Endothelial cell of umbilical vein (primary cell): ENCODE measurements at regions not wholly inside any gene's neighbourhood (a gene's known extent, or its start where the extent isn't known, plus 50 kb on each side); places are given as distances from the start of the nearest gene placed in this dataset.

ENCODE experiments used
- BruUV-seq: library from RNA; stranded (reverse); fragments of 400-500 nt; replicated peaks from 2 replicates; lab custom pipeline; 2021; lab: Mats Ljungman, UMichigan
- CTCF ChIA-PET: fragments of 300-600, 350-600 bp; sonication (Branson Sonifier 250); formaldehyde crosslinking; loops from one replicate; lab custom pipeline; 2021; ENCODE audit warnings: antibody characterized with exemption, inconsistent platforms; lab: Charles Lee
- POLR2A ChIA-PET: fragments of 300-600, 350-600 bp; sonication (Branson Sonifier 250); formaldehyde crosslinking; loops from one replicate; lab custom pipeline; 2021; ENCODE audit warnings: antibody characterized with exemption, inconsistent platforms; lab: Charles Lee
- DNase-seq: peaks from one replicate; pipeline ENCODE4 v3.0.0-alpha.2; 2011; ENCODE audit warnings: low read depth, low spot score
- FAIRE-seq: peaks from 2 replicates; lab custom pipeline; 2011; peaks lifted over from hg19 to GRCh38; lab: Jason Lieb, UNC
- H2AFZ ChIP-seq: 2 replicates; pipeline ENCODE4 v1.6.0; 2012; ENCODE audit warnings: low read depth, low read length, control low read depth, inconsistent platforms
- H3K27ac ChIP-seq: 2 replicates; pipeline ENCODE4 v1.5.1; 2011; ENCODE audit warnings: low read depth, mild to moderate bottlenecking, control low read depth, low read length, moderate library complexity; ENCODE audit not compliant: insufficient read depth
- H3K27me3 ChIP-seq, 2 experiments: 2 replicates each; pipeline versions ENCODE4 v1.6.0 to v1.6.1; 2011; ENCODE audit warnings: low read length in 2 of 2, mixed read lengths in 1 of 2; ENCODE audit not compliant: control insufficient read depth in 2 of 2, insufficient read depth in 2 of 2
- H3K36me3 ChIP-seq, 2 experiments: 2 replicates in 1 of 2; 3 replicates in 1 of 2; pipeline ENCODE4 v1.5.1; 2011; ENCODE audit warnings: low read length in 2 of 2, mild to moderate bottlenecking in 1 of 2, moderate library complexity in 1 of 2; ENCODE audit not compliant: control insufficient read depth in 2 of 2, insufficient read depth in 2 of 2; ENCODE audit errors: extremely low read depth in 1 of 2
- H3K4me1 ChIP-seq: 3 replicates; pipeline ENCODE4 v1.5.1; 2011; ENCODE audit warnings: mild to moderate bottlenecking, low read length; ENCODE audit not compliant: control insufficient read depth, insufficient read depth; ENCODE audit errors: extremely low read depth
- H3K4me2 ChIP-seq: 2 replicates; pipeline ENCODE4 v1.6.1; 2011; ENCODE audit warnings: low read length, control low read depth, mixed read lengths; ENCODE audit not compliant: insufficient read depth
- H3K4me3 ChIP-seq, 3 experiments: fragments of 200-600 bp in 1 of 3; sonication (generic), shearing (Covaris generic) in 1 of 3; replicated peaks in 1 of 3; 2 replicates each; pipeline ENCODE4 v1.5.1; 2011 to 2016; ENCODE audit warnings: control low read depth in 3 of 3, low read length in 3 of 3, mild to moderate bottlenecking in 2 of 3, inconsistent platforms in 1 of 3, low read depth in 1 of 3, moderate library complexity in 1 of 3; ENCODE audit not compliant: insufficient read depth in 1 of 3
- H3K79me2 ChIP-seq: 2 replicates; pipeline ENCODE4 v1.6.0; 2012; ENCODE audit warnings: low read length, inconsistent platforms; ENCODE audit not compliant: control insufficient read depth, insufficient read depth
- H3K9ac ChIP-seq: replicated peaks from 2 replicates; pipeline ENCODE3; 2011; ENCODE audit warnings: low read length, control low read depth; ENCODE audit not compliant: insufficient read depth; ENCODE audit errors: extremely low read depth
- H3K9me1 ChIP-seq: replicated peaks from 3 replicates; pipeline ENCODE4 v1.6.0; 2011; ENCODE audit warnings: mild to moderate bottlenecking, low read length; ENCODE audit not compliant: control insufficient read depth, insufficient read depth; ENCODE audit errors: extremely low read depth
- H3K9me3 ChIP-seq: replicated peaks from 2 replicates; pipeline ENCODE4 v1.5.1; 2012; ENCODE audit warnings: low read length, inconsistent platforms; ENCODE audit not compliant: control insufficient read depth, insufficient read depth
- H4K20me1 ChIP-seq: replicated peaks from 2 replicates; pipeline ENCODE3; 2011; ENCODE audit warnings: mild to moderate bottlenecking, low read length; ENCODE audit not compliant: control insufficient read depth, insufficient read depth; ENCODE audit errors: extremely low read depth
- CTCF ChIP-seq, 2 donors: IDR thresholded peaks; 1 replicate in 1 of 2; 2 replicates in 1 of 2; pipeline ENCODE4 v1.5.1; 2011; ENCODE audit warnings: low read length in 2 of 2, mild to moderate bottlenecking in 2 of 2, moderate library complexity in 2 of 2, control low read depth in 1 of 2, inconsistent platforms in 1 of 2, low read depth in 1 of 2; ENCODE audit not compliant: insufficient read depth in 1 of 2; ENCODE audit errors: extremely low read depth in 1 of 2
- EZH2 ChIP-seq: IDR thresholded peaks from 2 replicates; pipeline ENCODE4 v1.6.1; 2012; ENCODE audit warnings: borderline replicate concordance, low read depth, mild to moderate bottlenecking, moderate library complexity, low read length, inconsistent platforms; ENCODE audit not compliant: severe bottlenecking
- FOS ChIP-seq: IDR thresholded peaks from 2 replicates; pipeline ENCODE4 v1.6.1; 2011; ENCODE audit warnings: mild to moderate bottlenecking, low read length, moderate library complexity, borderline replicate concordance; ENCODE audit not compliant: insufficient read depth
- GATA2 ChIP-seq: IDR thresholded peaks from 2 replicates; pipeline ENCODE4 v1.7.0; 2011; ENCODE audit warnings: low read depth, mild to moderate bottlenecking, moderate library complexity, mixed read lengths, low read length; ENCODE audit not compliant: insufficient read length, insufficient read depth
- JUN ChIP-seq: IDR thresholded peaks from 2 replicates; pipeline ENCODE4 v1.6.1; 2011; ENCODE audit warnings: borderline replicate concordance, low read depth; ENCODE audit not compliant: insufficient read length, insufficient read depth
- MAX ChIP-seq: IDR thresholded peaks from 2 replicates; pipeline ENCODE4 v1.6.1; 2011; ENCODE audit not compliant: insufficient read depth, insufficient read length
- MYC ChIP-seq: IDR thresholded peaks from one replicate; pipeline ENCODE4 v1.6.1; 2011; ENCODE audit warnings: mild to moderate bottlenecking, low read depth, low read length
- POLR2A ChIP-seq: IDR thresholded peaks from 2 replicates; pipeline ENCODE4 v1.6.1; 2012; ENCODE audit warnings: low read depth, mild to moderate bottlenecking, control low read depth, low read length
- POLR2AphosphoS5 ChIP-seq: IDR thresholded peaks from 2 replicates; pipeline ENCODE4 v1.6.1; 2012; ENCODE audit warnings: low read depth, mild to moderate bottlenecking, control low read depth, low read length, moderate library complexity; ENCODE audit not compliant: insufficient read depth
- dilution Hi-C: fragments of 300-500 bp; cut with MboI; formaldehyde crosslinking; loops from one replicate; pipeline ENCODE4 v1.15.0; 2019; ENCODE audit warnings: low sequenced_read_pairs; ENCODE audit not compliant: extremely low pct_ligation_motif_present
- intact Hi-C: fragments of 100-400 bp; cut with micrococcal nuclease; formaldehyde crosslinking; loops from one replicate; pipeline ENCODE4 v1.10.0; 2022

- Histone ChIP-seq H3K36me3 (no peaks in the 10 kb centered on the region), H3K79me2 (no peaks in the 10 kb centered on the region), H4K20me1 (no peaks in the 10 kb centered on the region), H3K27me3 (no peaks in the 10 kb centered on the region), H3K9ac (no peak overlapping the region), H2AFZ (no peak overlapping the region), H3K27ac (no peak overlapping the region), H3K9me1 (no peaks in the 10 kb centered on the region), H3K4me1 (no peaks in the 10 kb centered on the region), H3K4me3 (no peak overlapping the region), H3K4me2 (no peak overlapping the region), H3K9me3 (no peaks in the 10 kb centered on the region)
- DNase-seq (no peak), FAIRE-seq (no peak)
- ChIA-PET POLR2A (no interaction called here), CTCF (interaction anchor here (1.1 to 2.0 kb wide), 3 partner anchors 8 to 72 kb away, joined by 3 to 7 read pairs (median 4); no protein-coding TSS in a partner anchor)
- TF ChIP-seq POLR2A, result no peak
- no peak for TF ChIP-seq JUN
- no peak for TF ChIP-seq MYC
- no peak for TF ChIP-seq EZH2
- TF ChIP-seq GATA2, result no peak
- no peak for TF ChIP-seq CTCF (IDR thresholded peaks at IDR 0.05; ENCODE audit: extremely low read depth in 1 of 2, insufficient read depth in 1 of 2, low read depth in 1 of 2, low read length in 2 of 2)
- TF ChIP-seq FOS, result no peak
- no peak for TF ChIP-seq POLR2AphosphoS5
- no peak for TF ChIP-seq MAX
- dilution Hi-C loops (no loop called here), intact Hi-C loops (no loop called here)
- BruUV-seq, result no TSS peak
Observed at GRCh38 chr11:129260750-129261149, 68.6 kb upstream of the ARHGAP32 start.
